GM13976 (cell line): ENCODE measurements at regions not wholly inside any gene's neighbourhood (a gene's known extent, or its start where the extent isn't known, plus 50 kb on each side); places are given as distances from the start of the nearest gene placed in this dataset.

ENCODE experiments used
- DNase-seq: peaks from one replicate; pipeline ENCODE4 v3.0.0; 2012; ENCODE audit warnings: low spot score
- in situ Hi-C: fragments of 300-500 bp; cut with MboI; formaldehyde crosslinking; loops from one replicate; pipeline ENCODE4 v1.12.0; 2022; ENCODE audit warnings: low sequenced_read_pairs, mixed read lengths, inconsistent platforms; ENCODE audit not compliant: unreplicated experiment
- TF ChIP-seq, protein P1 (sequence below): IDR thresholded peaks from 2 replicates; pipeline ENCODE4 v1.5.1; 2012; ENCODE audit warnings: borderline replicate concordance, mild to moderate bottlenecking; ENCODE audit not compliant: insufficient read depth; ENCODE audit errors: extremely low read depth, missing control alignments, control extremely low read depth

DNA sequence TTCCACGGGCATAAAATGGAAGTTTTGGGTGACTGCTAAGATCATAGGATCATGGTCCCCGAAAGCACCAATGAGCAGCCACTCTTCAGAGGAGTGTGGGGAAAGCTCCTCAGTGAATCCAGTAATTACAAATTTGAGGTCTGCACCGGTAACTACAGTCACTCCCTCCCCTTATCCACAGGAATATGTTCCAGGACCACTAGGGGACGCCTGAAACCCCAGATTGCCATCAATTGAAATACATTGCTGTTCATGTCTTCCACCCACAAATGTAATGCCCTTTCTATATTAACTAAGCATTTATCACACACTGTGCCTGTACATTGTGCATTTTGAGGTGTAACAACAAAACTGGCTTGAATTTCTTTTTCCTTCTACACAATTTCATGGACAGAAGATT, 447.9 kb upstream of the PFKP start:
- DNase-seq, result no peak
- in situ Hi-C loops, result no loop called here
- TF ChIP-seq, protein P1, sequence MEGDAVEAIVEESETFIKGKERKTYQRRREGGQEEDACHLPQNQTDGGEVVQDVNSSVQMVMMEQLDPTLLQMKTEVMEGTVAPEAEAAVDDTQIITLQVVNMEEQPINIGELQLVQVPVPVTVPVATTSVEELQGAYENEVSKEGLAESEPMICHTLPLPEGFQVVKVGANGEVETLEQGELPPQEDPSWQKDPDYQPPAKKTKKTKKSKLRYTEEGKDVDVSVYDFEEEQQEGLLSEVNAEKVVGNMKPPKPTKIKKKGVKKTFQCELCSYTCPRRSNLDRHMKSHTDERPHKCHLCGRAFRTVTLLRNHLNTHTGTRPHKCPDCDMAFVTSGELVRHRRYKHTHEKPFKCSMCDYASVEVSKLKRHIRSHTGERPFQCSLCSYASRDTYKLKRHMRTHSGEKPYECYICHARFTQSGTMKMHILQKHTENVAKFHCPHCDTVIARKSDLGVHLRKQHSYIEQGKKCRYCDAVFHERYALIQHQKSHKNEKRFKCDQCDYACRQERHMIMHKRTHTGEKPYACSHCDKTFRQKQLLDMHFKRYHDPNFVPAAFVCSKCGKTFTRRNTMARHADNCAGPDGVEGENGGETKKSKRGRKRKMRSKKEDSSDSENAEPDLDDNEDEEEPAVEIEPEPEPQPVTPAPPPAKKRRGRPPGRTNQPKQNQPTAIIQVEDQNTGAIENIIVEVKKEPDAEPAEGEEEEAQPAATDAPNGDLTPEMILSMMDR, result no peak

DNA sequence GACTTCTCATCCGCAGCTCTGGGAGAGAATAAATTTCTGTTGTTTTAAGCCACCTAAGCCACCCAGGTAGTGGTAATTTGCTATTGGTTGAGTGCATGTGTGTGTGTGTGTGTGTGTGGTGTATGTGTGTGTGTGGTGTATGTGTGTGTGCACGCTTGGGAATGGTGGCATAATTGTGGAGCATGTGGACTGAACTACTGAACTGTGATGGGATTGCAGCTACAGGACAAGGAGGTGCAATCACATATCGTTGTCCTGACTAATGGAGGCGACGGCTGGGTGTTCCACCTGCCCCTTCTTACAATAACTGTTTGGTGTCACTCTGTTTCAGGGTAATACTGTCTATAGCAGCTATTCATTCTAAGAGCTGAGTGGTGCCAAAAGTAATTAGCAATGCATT, 448.7 kb upstream of the PFKP start:
- TF ChIP-seq, protein P1, result no peak
- no peak for DNase-seq
- in situ Hi-C loops, result no loop called here

DNA sequence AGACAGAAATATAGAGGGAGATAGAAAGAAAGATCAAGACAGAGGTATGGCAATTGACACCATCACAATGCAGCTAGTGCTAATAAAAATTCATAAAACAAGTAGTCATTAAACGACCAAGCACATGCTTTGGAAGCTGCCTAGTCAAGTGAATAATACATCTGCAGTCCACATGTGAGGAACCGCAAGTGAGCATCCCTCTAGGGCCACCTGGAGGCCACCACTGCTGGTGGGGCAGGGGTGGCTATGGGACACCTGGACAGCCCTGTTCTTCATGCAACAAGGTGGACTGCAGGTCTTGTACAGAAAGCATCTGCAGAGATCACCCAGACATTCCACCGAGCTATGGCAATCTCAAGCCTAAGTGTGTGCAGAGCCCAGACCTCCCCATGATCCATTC, 451.1 kb upstream of the PFKP start:
- DNase-seq, result no peak
- in situ Hi-C loops, result no loop called here
- TF ChIP-seq, protein P1, result no peak

DNA sequence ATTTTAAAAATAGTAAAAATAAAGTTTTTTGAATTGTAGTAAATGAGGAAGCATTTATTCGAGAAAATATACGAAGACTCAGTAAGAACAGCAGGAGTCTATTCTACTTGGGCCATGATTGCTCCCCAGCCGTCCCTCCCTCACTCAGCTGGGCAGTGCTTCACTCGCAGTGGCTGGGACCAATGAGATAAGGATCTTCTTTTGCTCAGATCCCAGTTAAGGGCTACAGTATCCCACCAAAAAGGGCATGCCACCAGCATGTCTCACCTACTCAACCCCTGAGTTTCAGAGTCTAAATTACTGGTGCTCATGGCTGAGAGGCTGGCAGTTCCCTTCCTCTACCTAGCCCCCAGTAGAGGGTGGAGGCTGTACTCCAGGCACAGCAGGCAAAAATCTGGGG, 455.7 kb upstream of the PFKP start:
- no peak for DNase-seq
- in situ Hi-C loops, result no loop called here
- TF ChIP-seq, protein P1, result no peak

DNA sequence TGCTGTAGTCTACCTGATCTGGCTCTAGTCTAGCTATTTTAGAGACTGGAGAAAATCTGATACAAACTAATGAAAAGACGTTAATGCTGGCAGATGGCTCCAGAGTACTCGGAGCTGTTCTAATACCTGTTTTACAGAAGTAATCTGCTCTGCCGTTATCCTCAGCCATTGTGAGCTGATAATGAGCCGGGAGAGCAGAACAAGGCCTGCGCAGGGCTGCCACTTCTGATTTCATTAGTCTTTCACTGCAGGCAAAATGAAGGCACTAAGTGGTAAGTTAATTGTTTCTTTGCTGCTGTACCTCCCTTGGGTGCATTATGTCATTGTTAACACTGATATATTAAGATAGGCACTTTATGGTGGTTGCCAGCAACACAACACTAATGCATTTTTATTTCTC, 456.4 kb upstream of the PFKP start:
- DNase-seq, result no peak
- TF ChIP-seq, protein P1, result no peak

DNA sequence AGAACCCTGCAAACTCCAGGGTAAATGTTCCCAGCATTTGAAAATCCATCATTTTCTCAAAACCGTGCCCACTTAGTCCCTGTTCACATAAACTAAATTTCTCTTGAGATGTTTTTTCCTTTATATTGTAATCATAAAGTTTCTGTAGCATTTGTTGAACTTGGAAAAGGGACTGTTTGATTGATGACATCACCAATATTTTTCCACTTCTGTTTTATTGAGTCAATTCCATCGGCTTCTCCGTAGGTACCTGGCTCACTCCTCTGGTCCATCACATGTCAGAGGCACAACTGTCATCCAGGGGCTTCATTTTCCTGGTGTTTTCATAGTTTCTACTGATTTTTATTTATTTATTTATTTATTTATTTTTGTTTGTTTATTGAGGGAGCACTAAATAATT, 462.5 kb upstream of the PFKP start:
- DNase-seq, result no peak
- in situ Hi-C loops, result no loop called here
- TF ChIP-seq, protein P1, result no peak

More for the DNA sequence above, 456.4 kb upstream of the PFKP start:
- in situ Hi-C loops, result no loop called here

DNA sequence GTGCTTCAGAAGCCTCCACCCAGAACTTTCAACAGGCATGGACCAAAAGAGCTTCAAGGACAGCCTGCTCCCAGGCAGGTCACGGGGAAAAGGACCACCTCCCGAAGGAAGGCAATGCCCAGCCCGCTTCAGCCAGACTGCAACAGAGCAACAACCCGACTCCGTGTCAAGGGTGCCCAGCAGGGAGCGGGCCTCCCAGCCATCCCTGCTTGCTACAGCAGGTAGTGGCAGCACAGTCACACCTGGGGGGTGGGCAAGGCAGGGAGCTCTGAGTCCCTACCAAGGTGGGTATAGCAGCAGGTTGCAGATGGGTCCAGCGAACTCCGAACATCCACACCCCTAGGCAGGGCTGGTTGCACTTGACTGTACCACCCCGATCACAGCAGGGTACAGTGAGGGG, 467.8 kb upstream of the PFKP start:
- in situ Hi-C loops, result no loop called here
- TF ChIP-seq, protein P1, result no peak
- no peak for DNase-seq
